NCI-H128 (cell line): ENCODE measurements at regions not wholly inside any gene's neighbourhood (a gene's known extent, or its start where the extent isn't known, plus 50 kb on each side); places are given as distances from the start of the nearest gene placed in this dataset.
"Not testable (repeated sequence)": the region's sequence is repeated elsewhere in the genome, so short reads cannot be mapped to it uniquely, and the experiment has no call there.

Source experiments
- DNase-seq: peaks from one replicate; lab custom pipeline; 2025; ENCODE audit not compliant: unreplicated experiment; lab: John Stamatoyannopoulos, UW

- no peak for DNase-seq
These were observed 425.6 kb downstream of the RWDD3 start for GRCh38 chr1:95659588-95659987.

- DNase-seq = no peak
These were observed 426.7 kb downstream of the RWDD3 start for GRCh38 chr1:95660736-95661135.

GRCh38 chr1:95663530-95663929 lies 429.5 kb downstream of the RWDD3 start:
- DNase-seq = not testable (repeated sequence)

- no peak for DNase-seq
These were observed 434.2 kb downstream of the RWDD3 start for GRCh38 chr1:95668165-95668564.

DNA sequence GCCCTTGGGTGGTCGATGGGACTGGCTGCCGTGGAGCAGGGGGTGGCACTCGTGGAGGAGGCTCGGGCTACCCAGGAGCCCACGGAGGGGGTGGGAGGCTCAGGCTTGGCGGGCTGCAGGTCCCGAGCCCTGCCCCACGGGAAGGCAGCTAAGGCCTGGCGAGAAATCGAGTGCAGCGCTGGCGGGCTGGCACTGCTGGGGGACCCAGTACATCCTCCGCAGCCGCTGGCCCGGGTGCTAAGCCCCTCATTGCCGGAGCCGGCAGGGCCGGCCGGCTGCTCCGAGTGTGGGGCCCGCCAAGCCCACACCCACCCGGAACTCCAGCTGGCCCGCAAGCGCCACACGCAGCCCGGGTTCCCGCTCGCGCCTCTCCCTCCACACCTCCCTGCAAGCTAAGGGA lies 435.6 kb downstream of the RWDD3 start:
- not testable (repeated sequence) for DNase-seq

GRCh38 chr1:95671098-95671497 lies 437.1 kb downstream of the RWDD3 start:
- DNase-seq = no peak

- DNase-seq = no peak
These were observed 445.3 kb downstream of the RWDD3 start for GRCh38 chr1:95679262-95679661.

GRCh38 chr1:95685081-95685480 lies 451.1 kb downstream of the RWDD3 start:
- DNase-seq = no peak

GRCh38 chr1:95686217-95686616 lies 452.2 kb downstream of the RWDD3 start:
- DNase-seq = no peak

GRCh38 chr1:95699149-95699953 lies 465.3 kb downstream of the RWDD3 start:
- no peak for DNase-seq

GRCh38 chr1:95701450-95702173 lies 467.6 kb downstream of the RWDD3 start:
- DNase-seq = no peak

GRCh38 chr1:95703046-95703445 lies 469.0 kb downstream of the RWDD3 start:
- DNase-seq = no peak

GRCh38 chr1:95716097-95716496 lies 482.1 kb downstream of the RWDD3 start:
- no peak for DNase-seq

- no peak for DNase-seq
These were observed 482.5 kb downstream of the RWDD3 start for GRCh38 chr1:95716550-95716949.

DNA sequence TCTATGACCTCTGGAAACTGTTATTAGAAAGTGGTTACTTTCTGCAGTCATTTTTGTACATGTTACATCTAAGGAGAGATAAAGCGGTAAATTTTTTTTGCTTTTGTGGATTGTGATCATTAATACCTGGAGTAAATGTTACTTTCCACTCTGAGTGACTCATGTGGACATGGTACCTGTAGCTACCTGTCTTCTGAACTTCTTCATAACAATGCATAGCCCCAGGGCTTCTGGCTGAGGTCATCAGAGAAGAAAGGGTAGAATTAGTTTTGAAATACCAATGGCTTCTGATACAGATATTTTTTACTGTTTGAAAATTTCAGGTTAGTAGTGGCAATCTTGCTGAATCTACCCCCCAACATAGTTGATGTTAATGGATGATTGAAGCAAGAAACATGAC lies 489.3 kb downstream of the RWDD3 start:
- no peak for DNase-seq

GRCh38 chr1:95728841-95729240 lies 494.8 kb downstream of the RWDD3 start:
- no peak for DNase-seq

- DNase-seq = no peak
These were observed 497.0 kb downstream of the RWDD3 start for GRCh38 chr1:95730986-95731385.

DNA sequence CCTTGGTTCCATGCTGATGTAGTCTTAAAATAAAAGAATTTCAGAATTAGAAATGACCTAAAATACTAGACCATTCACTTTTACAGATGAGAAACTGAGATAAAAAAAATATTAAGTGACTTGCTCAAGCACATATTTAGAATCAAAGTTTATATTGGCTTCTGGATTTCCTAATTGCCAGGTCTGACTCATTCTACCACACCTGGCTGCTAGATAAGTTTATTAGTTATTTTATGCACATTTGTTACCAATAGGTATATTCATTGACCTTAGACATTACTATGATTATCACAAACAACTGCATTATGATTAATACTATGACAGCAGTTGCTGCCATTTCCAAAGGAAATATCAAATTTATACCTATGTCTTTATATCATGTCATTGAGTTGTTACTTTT lies 497.5 kb downstream of the RWDD3 start:
- DNase-seq = no peak

- no peak for DNase-seq
These were observed 499.0 kb downstream of the RWDD3 start for GRCh38 chr1:95733031-95733430.

GRCh38 chr1:95733671-95734070 lies 499.7 kb downstream of the RWDD3 start:
- no peak for DNase-seq

GRCh38 chr1:95734560-95734959 lies 500.6 kb downstream of the RWDD3 start:
- no peak for DNase-seq

DNA sequence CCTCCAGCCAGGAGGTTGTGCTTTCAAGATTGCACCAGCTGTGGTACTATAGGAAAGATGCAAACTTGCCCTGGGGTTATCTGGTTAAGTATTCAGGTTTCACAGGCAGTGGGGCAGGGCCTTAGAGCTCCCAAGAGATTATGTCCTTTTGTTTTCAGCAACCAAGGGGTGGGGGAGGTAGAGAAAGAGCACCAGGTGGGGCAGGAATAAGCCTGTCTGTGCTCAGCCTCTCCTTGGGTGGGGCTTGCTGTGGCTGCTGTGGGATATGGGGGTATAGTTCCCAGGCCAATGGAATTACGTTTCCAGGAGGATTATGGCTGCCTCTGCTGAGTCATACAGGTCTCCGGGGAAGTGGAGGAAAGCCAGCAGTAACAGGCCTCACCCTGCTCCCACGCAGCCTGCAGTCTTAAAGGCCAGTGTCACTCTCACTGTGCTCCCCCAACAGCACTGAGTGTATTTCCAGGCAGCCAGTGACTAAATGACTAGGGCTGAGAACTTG lies 508.6 kb downstream of the RWDD3 start:
- peak; percentile 75 for DNase-seq
